GM12873 (cell line): ENCODE measurements at regions not wholly inside any gene's neighbourhood (a gene's known extent, or its start where the extent isn't known, plus 50 kb on each side); places are given as distances from the start of the nearest gene placed in this dataset.

Experiments used
- TF ChIP-seq, protein P1 (sequence below): IDR thresholded peaks from 2 replicates; pipeline ENCODE4 v1.5.1; 2012; ENCODE audit warnings: low read depth, mild to moderate bottlenecking, moderate library complexity, low read length, control low read depth; ENCODE audit not compliant: insufficient read depth; ENCODE audit errors: missing control alignments

DNA sequence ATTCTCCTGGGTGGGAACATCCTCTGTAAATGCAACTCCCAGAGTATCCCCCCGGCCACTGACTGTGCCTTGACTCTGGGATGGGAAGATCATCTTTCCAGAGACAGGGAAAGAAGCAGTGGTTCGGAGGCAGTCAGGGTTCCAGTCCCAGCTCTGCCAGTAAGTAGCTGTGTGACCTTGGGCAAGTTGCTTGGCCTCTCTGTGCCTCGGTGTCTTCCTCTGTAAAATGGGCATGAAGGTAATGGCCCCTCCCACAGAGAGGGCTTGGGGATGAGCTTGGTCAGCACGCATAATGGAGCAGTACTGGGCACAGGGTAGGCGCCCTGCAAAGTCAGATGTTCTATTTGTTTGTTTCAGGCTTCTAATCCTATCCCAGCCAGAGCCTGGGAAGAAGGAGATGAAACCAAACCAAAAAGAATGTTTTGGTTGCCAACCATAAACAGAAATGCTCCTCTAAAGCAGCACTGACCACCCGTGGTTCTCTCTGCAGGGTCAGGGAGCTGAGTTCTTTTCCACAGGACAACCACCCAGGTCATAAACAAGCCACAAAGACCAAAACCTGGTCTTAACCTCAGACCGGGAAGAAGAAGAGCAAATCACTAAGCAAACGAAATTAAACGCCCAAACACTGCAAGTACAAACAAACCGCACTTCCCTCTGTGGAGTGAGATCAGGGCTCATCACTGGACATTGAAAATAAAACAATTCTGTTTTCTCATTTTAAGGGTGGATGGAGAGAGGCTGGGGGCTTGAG lies 381.0 kb upstream of the SULF2 start:
- TF ChIP-seq, protein P1, sequence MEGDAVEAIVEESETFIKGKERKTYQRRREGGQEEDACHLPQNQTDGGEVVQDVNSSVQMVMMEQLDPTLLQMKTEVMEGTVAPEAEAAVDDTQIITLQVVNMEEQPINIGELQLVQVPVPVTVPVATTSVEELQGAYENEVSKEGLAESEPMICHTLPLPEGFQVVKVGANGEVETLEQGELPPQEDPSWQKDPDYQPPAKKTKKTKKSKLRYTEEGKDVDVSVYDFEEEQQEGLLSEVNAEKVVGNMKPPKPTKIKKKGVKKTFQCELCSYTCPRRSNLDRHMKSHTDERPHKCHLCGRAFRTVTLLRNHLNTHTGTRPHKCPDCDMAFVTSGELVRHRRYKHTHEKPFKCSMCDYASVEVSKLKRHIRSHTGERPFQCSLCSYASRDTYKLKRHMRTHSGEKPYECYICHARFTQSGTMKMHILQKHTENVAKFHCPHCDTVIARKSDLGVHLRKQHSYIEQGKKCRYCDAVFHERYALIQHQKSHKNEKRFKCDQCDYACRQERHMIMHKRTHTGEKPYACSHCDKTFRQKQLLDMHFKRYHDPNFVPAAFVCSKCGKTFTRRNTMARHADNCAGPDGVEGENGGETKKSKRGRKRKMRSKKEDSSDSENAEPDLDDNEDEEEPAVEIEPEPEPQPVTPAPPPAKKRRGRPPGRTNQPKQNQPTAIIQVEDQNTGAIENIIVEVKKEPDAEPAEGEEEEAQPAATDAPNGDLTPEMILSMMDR = no peak

DNA sequence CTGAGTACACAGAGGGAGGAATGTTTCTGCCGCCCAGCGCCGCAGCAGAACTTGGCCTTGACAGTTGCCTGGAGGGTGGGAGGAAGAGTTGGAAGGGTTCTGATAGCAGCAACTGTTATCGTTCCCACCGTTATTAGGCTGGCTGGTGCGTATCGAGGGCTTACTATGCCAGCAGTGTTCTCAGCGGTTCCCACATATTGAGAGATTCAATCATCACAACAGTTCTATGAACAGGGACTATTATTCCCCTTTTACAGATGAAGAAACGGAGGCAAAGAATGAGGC lies 380.1 kb upstream of the SULF2 start:
- TF ChIP-seq, protein P1 = no peak

DNA sequence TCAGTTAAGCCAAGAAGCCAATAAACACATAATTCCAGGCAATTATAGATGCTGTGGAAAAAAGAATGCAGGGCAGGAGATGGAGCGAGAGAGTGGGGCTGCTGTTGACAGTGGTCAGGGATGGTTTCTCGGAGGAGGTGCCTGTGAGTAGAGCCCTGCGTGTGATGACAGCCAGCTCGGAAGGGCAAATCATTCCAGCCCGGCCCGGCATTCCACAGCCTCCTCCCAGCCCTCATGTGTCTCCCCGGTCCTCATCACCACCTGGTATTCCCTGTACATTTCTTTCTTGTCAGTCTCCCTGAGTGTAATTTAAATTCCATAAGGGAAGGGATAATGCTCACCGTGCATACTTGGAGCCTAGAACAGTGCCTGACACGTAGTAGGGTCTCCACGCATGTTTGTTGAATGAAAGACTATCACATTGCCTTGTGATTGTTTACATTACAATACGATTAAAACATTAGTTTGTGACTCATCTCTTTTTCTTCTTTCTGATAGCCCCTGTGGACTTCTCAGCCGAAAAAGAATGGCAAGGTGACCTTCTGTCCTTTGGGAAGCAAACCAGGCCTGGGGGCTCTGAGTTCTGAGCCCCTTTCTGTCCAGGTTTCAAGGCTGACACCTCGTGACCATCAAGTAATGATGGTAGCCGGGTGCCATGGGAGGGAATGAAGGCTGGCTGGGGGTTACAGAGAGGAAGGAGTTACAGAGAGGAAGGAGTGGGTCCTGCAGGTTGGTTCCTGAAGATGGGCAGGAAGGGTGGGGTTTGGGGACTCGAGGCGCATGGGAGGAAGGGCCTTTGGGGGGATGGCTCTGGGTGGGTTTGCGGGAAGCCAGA lies 379.5 kb upstream of the SULF2 start:
- TF ChIP-seq, protein P1 = no peak

DNA sequence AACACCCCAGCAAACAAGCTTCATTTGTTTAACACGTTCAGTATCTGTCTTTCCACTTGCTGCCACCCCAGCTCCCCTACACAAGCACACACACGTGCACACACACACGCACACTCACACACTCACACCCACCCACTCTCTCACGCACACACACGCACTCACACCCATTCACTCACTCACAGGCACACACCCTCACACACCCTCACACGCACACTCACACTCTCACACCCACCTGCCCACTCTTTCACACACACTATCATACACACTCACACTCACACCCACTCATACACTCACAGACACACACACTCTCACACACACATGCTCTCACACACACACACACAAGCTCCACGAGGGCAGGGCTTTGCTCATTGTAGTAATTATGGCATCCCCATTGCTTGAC lies 378.8 kb upstream of the SULF2 start:
- TF ChIP-seq, protein P1 = no peak

DNA sequence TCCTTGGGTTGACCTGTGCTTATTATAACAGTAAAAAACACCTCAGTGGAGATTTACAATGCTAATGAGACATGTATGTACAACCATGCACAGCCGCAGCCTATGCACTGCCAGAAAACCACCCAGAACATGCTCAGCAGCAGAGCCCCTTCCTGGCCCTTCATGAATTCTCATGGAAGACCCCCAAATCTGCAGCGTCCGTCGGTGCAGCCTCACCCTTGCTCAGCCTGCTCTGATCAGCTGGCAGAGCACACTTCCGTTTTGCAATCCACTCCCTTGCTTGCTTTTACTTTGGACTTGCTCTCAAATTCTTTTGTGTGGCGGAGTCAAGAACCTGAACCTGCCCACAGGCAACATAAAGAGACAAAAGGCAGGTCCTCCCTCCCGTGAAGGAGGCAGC lies 378.2 kb upstream of the SULF2 start:
- TF ChIP-seq, protein P1 = no peak

DNA sequence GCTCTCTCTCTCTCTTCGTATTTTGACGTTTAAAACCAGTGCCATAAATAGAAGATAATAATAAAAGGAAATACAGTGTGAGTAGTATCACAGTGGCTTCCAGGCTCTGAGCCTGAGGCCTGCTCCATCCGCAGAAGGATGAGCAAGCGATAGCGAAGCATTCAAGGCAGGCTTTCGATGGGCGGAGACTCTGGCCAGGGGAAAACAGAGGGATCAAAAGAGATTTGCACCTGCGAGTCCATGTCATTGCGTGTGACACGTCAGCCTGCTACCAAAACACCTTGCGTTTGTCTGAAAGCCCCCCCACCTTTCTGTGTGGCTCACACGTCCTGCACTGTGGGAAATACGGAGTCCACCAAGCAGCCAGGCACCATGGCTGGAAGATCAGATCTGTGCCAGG lies 377.3 kb upstream of the SULF2 start:
- TF ChIP-seq, protein P1 = no peak

DNA sequence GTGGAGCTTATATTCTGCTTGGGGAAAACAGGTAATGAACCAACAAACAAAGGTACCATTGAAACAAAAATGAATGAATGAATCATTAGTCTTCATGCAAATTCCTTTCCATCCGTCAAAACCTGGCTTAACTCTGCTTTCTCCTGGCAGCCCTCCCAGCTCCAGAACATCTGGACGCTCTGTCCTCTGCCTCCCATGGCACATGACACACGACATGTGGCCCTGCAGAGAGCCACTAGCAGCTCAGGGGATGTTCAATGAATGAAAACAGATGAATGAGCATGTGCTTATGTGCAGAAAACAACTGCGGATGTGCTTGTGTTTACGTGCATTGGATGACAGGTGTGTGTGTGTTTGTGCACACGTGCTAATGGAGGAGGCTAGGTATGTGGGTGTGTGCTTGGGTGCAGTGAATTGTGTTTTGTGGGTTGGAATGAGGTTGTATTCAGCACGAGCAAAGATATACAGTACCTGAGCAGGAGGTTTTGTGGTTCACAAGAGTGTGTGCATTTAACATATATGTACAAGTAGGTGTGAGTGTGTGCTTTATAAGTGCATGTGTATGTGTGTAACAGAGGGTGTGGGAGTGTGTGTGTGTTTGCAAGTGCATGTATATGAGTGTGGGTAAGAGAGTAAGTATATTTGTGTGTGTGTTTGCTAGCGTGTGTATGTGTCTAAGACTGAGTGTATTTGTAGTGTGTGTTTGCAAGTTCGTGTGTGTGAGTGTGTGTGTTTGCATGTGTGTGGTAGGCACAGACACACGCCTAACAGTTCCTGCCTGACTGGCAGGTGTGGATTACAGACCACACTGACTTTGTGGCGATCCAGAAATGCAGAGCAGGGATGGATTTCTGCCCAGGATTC lies 374.1 kb upstream of the SULF2 start:
- TF ChIP-seq, protein P1 = no peak
